Choroid plexus epithelial cell (primary cell): ENCODE measurements at regions not wholly inside any gene's neighbourhood (a gene's known extent, or its start where the extent isn't known, plus 50 kb on each side); places are given as distances from the start of the nearest gene placed in this dataset.
A peak's percentile ranks its signal among the peaks of the same experiment; 100 is the strongest.

ENCODE experiments used
- DNase-seq: peaks from one replicate; pipeline ENCODE4 v3.0.0-alpha.2; 2010; ENCODE audit warnings: low read depth
- H3K4me3 ChIP-seq: 2 replicates; pipeline ENCODE4 v1.5.1; 2011; ENCODE audit warnings: low read depth, mild to moderate bottlenecking, control low read depth, low read length, moderate library complexity
- CTCF ChIP-seq: conservative IDR thresholded peaks from 2 replicates; pipeline ENCODE4 v1.5.1; 2011; ENCODE audit warnings: low read depth, mild to moderate bottlenecking, control low read depth, inconsistent platforms, low read length, moderate library complexity

GRCh38 chr5:174364676-174365075, 319.2 kb downstream of the NSG2 start:
- no peak for DNase-seq
- H3K4me3 ChIP-seq: no peak overlapping the region
- TF ChIP-seq CTCF: no peak

- DNase-seq: peak; percentile 41
- H3K4me3 ChIP-seq: no peak overlapping the region
- no peak for TF ChIP-seq CTCF
These were observed 326.1 kb downstream of the NSG2 start for GRCh38 chr5:174371600-174372094.

GRCh38 chr5:174374206-174374605, 328.7 kb downstream of the NSG2 start:
- no peak overlapping the region for H3K4me3 ChIP-seq
- no peak for DNase-seq

GRCh38 chr5:174376056-174376455, 330.6 kb downstream of the NSG2 start:
- DNase-seq: no peak
- no peak for TF ChIP-seq CTCF
- no peak overlapping the region for H3K4me3 ChIP-seq

More at GRCh38 chr5:174374206-174374605, 328.7 kb downstream of the NSG2 start:
- no peak for TF ChIP-seq CTCF

GRCh38 chr5:174376726-174377373, 331.3 kb downstream of the NSG2 start:
- DNase-seq: no peak
- TF ChIP-seq CTCF: no peak

GRCh38 chr5:174378121-174378874, 332.8 kb downstream of the NSG2 start:
- no peak for TF ChIP-seq CTCF
- no peak for DNase-seq
- H3K4me3 ChIP-seq: no peak overlapping the region

More at GRCh38 chr5:174376726-174377373, 331.3 kb downstream of the NSG2 start:
- no peak overlapping the region for H3K4me3 ChIP-seq
